Immature natural killer cell (primary cell): ENCODE measurements at regions not wholly inside any gene's neighbourhood (a gene's known extent, or its start where the extent isn't known, plus 50 kb on each side); places are given as distances from the start of the nearest gene placed in this dataset.
"Not testable (repeated sequence)": the region's sequence is repeated elsewhere in the genome, so short reads cannot be mapped to it uniquely, and the experiment has no call there.

Experiments
- DNase-seq, 3 donors: peaks; one replicate each; pipeline ENCODE4 v3.0.0; 2022; ENCODE audit warnings: mixed read lengths in 1 of 3
- H3K27ac Mint-ChIP-seq, 6 donors: one replicate each; pipeline ENCODE4 v1.8.0; 2020; ENCODE audit warnings: mixed read lengths in 6 of 6, mild to moderate bottlenecking in 5 of 6, inconsistent platforms in 4 of 6, moderate library complexity in 3 of 6
- H3K27me3 Mint-ChIP-seq, 3 donors: one replicate each; pipeline ENCODE4 v1.8.0; 2020 to 2021; ENCODE audit warnings: low read depth in 3 of 3, mild to moderate bottlenecking in 3 of 3, mixed read lengths in 3 of 3, moderate library complexity in 3 of 3, inconsistent platforms in 1 of 3
- H3K36me3 Mint-ChIP-seq, 3 donors: one replicate each; pipeline ENCODE4 v1.8.0; 2020; ENCODE audit warnings: mixed read lengths in 3 of 3, inconsistent platforms in 2 of 3, mild to moderate bottlenecking in 2 of 3
- H3K4me1 Mint-ChIP-seq, 2 donors: one replicate each; pipeline ENCODE4 v1.8.0; 2020; ENCODE audit warnings: inconsistent platforms in 2 of 2, mild to moderate bottlenecking in 2 of 2, mixed read lengths in 2 of 2, moderate library complexity in 1 of 2
- H3K4me3 Mint-ChIP-seq, 5 donors: one replicate each; pipeline ENCODE4 v1.8.0; 2020; ENCODE audit warnings: mild to moderate bottlenecking in 5 of 5, mixed read lengths in 5 of 5, inconsistent platforms in 3 of 5, moderate library complexity in 3 of 5
- H3K9me3 Mint-ChIP-seq, 6 donors: one replicate each; pipeline ENCODE4 v1.8.0; 2020; ENCODE audit warnings: mild to moderate bottlenecking in 6 of 6, mixed read lengths in 6 of 6, inconsistent platforms in 4 of 6, moderate library complexity in 3 of 6

DNA sequence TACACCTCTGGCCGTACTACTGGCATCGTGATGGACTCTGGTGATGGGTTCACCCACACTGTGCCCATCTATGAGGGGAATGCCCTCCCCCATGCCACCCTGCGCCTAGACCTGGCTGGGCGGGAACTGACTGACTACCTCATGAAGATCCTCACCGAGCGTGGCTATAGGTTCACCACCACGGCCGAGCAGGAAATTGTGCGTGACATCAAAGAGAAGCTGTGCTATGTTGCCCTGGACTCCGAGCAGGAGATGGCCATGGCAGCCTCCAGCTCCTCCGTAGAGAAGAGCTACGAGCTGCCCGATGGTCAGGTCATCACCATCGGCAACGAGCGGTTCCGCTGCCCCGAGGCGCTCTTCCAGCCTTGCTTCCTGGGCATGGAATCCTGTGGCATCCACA lies 98.9 kb downstream of the CCDC74A start:
- H3K9me3 Mint-ChIP-seq, result not testable (repeated sequence)

GRCh38 chr2:131627777-131628176 lies 100.1 kb downstream of the CCDC74A start:
- not testable (repeated sequence) for H3K36me3 Mint-ChIP-seq, H3K27ac Mint-ChIP-seq, DNase-seq, H3K4me3 Mint-ChIP-seq, H3K9me3 Mint-ChIP-seq, H3K4me1 Mint-ChIP-seq
- peaks cover 0 to 13% (median 5%) of the 10 kb centered on the region in 3 donors for H3K27me3 Mint-ChIP-seq

More for the DNA sequence above, 98.9 kb downstream of the CCDC74A start:
- H3K4me1 Mint-ChIP-seq, H3K4me3 Mint-ChIP-seq, H3K36me3 Mint-ChIP-seq, H3K27me3 Mint-ChIP-seq, DNase-seq, H3K27ac Mint-ChIP-seq: not testable (repeated sequence)

- not testable (repeated sequence) for DNase-seq, H3K4me3 Mint-ChIP-seq, H3K36me3 Mint-ChIP-seq, H3K4me1 Mint-ChIP-seq, H3K27ac Mint-ChIP-seq, H3K9me3 Mint-ChIP-seq
- H3K27me3 Mint-ChIP-seq, result peaks cover 0 to 13% (median 1%) of the 10 kb centered on the region in 3 donors
These were observed 104.0 kb downstream of the CCDC74A start for GRCh38 chr2:131631648-131632047.

GRCh38 chr2:131633405-131633804 lies 105.7 kb downstream of the CCDC74A start:
- not testable (repeated sequence) for H3K36me3 Mint-ChIP-seq, H3K9me3 Mint-ChIP-seq, DNase-seq, H3K27ac Mint-ChIP-seq, H3K4me1 Mint-ChIP-seq, H3K4me3 Mint-ChIP-seq
- peaks cover 0 to 12% (median 2%) of the 10 kb centered on the region in 3 donors for H3K27me3 Mint-ChIP-seq

- not testable (repeated sequence) for H3K9me3 Mint-ChIP-seq, H3K27ac Mint-ChIP-seq, DNase-seq, H3K36me3 Mint-ChIP-seq, H3K4me1 Mint-ChIP-seq, H3K4me3 Mint-ChIP-seq
- peaks cover 0 to 12% (median 2%) of the 10 kb centered on the region in 3 donors for H3K27me3 Mint-ChIP-seq
These were observed 106.4 kb downstream of the CCDC74A start for GRCh38 chr2:131633827-131634695.

DNA sequence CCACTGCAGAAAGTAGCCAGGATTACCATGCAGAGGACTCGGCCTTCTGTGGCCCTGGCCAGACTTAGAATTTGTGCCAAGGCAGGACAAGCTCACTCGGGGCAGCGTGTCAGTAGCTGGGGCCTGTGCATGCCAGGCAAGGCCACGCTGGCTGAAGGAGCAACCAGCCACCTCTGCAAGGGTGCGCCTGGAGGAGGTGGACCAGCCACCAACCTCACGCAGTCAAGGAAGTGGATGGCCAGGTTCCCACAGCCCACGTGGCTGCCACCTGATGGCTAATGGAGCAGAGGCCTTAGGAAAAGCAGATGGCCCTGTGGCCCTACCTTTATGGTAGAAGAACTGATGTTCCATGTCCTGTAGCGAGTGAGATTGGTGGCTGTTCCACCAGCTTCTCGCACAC lies 107.9 kb downstream of the CCDC74A start:
- Mint-ChIP-seq H3K27me3 (peaks cover 0 to 11% (median 2%) of the 10 kb centered on the region in 3 donors), H3K4me3 (no peak overlapping the region), H3K27ac (no peak overlapping the region), H3K36me3 (no peaks in the 10 kb centered on the region), H3K4me1 (no peaks in the 10 kb centered on the region), H3K9me3 (no peaks in the 10 kb centered on the region)
- no peak for DNase-seq

- not testable (repeated sequence) for H3K9me3 Mint-ChIP-seq, DNase-seq, H3K4me3 Mint-ChIP-seq, H3K36me3 Mint-ChIP-seq, H3K27ac Mint-ChIP-seq, H3K4me1 Mint-ChIP-seq
- H3K27me3 Mint-ChIP-seq, result peaks cover 2 to 11% (median 6%) of the 10 kb centered on the region in 3 donors
These were observed 109.1 kb downstream of the CCDC74A start for GRCh38 chr2:131636704-131637308.

DNA sequence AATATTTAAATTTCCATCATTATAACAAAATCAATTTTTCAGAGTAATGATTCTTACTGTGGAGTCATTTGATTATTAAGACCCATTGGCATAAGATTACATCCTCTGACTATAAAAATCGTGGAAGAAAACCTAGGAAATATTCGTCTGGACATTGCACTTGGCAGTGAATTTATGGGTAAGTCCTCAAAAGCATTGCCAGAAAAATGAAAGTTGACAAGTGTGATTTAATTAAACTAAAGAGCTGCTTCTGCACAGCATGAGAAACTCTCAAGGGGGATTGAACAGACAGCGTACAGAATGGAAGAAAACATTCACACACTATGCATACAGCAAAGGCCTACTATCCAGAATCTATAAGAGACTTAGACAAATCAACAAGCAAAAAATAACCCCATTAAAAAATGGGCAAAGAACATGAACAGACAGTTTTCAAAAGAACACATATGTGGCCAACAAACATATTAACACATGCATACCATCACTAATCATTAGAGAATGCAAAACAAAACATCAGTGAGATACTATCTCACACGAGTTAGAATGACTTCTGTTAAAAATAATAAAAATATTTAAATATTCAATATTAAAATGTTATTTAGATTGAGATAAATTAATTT lies 111.4 kb downstream of the CCDC74A start:
- H3K36me3 Mint-ChIP-seq, H3K9me3 Mint-ChIP-seq, H3K27me3 Mint-ChIP-seq, H3K4me1 Mint-ChIP-seq, H3K4me3 Mint-ChIP-seq, H3K27ac Mint-ChIP-seq, DNase-seq: not testable (repeated sequence)

DNA sequence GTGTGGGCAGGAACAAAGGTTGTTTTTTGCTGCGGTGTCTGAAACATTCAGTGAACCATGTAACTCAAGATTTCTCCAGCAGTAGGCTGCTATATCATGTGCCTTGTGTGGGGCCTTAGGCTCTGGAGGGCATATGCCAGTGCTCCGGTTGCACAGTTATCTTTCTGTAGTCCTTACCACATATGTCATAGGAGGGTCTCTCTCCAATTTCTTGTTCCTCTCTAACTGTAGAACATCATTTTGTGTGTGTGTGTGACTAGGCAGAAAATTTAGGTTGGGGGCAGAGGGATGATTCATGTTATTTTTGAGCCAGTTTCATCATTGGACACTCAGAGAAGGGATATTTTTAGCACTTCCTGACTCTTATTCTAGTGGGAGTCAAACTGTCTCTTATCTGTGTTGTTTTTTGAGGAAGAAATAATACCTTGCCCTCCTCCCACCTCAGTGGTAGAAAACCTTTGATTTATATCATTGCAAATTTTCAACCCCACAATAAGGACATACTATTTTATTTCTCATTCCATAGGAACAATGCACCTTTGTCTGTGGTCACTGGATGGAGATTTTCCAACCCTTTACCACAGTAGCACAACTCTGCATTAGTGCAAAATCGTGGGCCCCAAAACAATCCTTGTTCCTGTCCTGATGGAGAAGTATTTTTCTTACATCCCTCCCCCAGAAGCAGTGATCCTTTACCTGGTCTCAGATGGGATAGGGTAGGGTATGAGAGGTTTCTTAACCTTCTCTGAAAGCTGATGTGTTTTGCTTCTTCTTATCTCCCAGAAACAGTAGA lies 113.9 kb downstream of the CCDC74A start:
- H3K27ac Mint-ChIP-seq, result no peak overlapping the region
- peaks cover 5 to 15% (median 9%) of the 10 kb centered on the region in 3 donors for H3K27me3 Mint-ChIP-seq
- DNase-seq, result no peak
- H3K36me3 Mint-ChIP-seq, result no peaks in the 10 kb centered on the region
- H3K4me1 Mint-ChIP-seq, result no peaks in the 10 kb centered on the region
- H3K9me3 Mint-ChIP-seq, result no peaks in the 10 kb centered on the region
- H3K4me3 Mint-ChIP-seq, result no peak overlapping the region

GRCh38 chr2:131643180-131643579 lies 115.5 kb downstream of the CCDC74A start:
- not testable (repeated sequence) for H3K4me1 Mint-ChIP-seq, H3K9me3 Mint-ChIP-seq, H3K4me3 Mint-ChIP-seq, H3K27ac Mint-ChIP-seq, H3K36me3 Mint-ChIP-seq, DNase-seq
- peaks cover 7 to 13% (median 9%) of the 10 kb centered on the region in 3 donors for H3K27me3 Mint-ChIP-seq

GRCh38 chr2:131645177-131645765 lies 117.6 kb downstream of the CCDC74A start:
- H3K27me3 Mint-ChIP-seq, result peaks cover 6 to 13% (median 12%) of the 10 kb centered on the region in 3 donors
- no peak overlapping the region for H3K27ac Mint-ChIP-seq
- no peaks in the 10 kb centered on the region for H3K9me3 Mint-ChIP-seq
- no peaks in the 10 kb centered on the region for H3K36me3 Mint-ChIP-seq
- H3K4me3 Mint-ChIP-seq, result no peak overlapping the region
- DNase-seq, result no peak
- H3K4me1 Mint-ChIP-seq, result no peaks in the 10 kb centered on the region

DNA sequence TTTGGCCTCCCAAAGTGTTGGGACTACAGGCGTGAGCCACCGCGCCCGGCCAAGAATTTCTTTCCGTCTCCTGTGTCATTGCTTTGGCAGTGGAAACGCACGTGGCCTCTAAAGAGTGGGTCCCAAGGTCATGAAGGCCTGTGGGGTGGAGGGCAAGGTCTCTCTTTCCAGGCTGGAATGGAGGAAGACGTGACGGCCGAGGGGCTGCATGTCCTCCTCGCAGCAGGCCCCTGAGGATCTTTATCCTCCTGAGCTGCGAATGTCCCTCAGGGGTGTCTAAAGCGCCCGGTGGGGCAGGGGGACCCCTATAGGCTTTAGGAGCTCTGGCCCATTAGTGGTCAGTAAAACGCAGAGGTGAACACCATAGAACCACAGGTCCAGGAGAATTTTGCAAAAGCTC lies 118.5 kb downstream of the CCDC74A start:
- H3K4me1 Mint-ChIP-seq, DNase-seq, H3K36me3 Mint-ChIP-seq, H3K9me3 Mint-ChIP-seq, H3K4me3 Mint-ChIP-seq, H3K27ac Mint-ChIP-seq: not testable (repeated sequence)
- peaks cover 9 to 17% (median 12%) of the 10 kb centered on the region in 3 donors for H3K27me3 Mint-ChIP-seq

- H3K4me3 Mint-ChIP-seq, result no peak overlapping the region
- H3K36me3 Mint-ChIP-seq, result no peaks in the 10 kb centered on the region
- H3K27me3 Mint-ChIP-seq, result peaks cover 5 to 18% (median 6%) of the 10 kb centered on the region in 3 donors
- no peak for DNase-seq
- H3K27ac Mint-ChIP-seq, result no peak overlapping the region
- H3K4me1 Mint-ChIP-seq, result no peaks in the 10 kb centered on the region
- H3K9me3 Mint-ChIP-seq, result no peaks in the 10 kb centered on the region
These were observed 119.1 kb downstream of the CCDC74A start for GRCh38 chr2:131646669-131647297.
